Progenitor cell of endocrine pancreas (in vitro differentiated cells): ENCODE measurements at regions not wholly inside any gene's neighbourhood (a gene's known extent, or its start where the extent isn't known, plus 50 kb on each side); places are given as distances from the start of the nearest gene placed in this dataset.
A peak's percentile ranks its signal among the peaks of the same experiment; 100 is the strongest.

Experiments
- DNase-seq: peaks from one replicate; pipeline ENCODE4 v3.0.0; 2021; ENCODE audit warnings: low spot score; ENCODE audit not compliant: unreplicated experiment
- H3K27ac Mint-ChIP-seq: 2 replicates; pipeline ENCODE4 v1.8.0; 2021; ENCODE audit warnings: mild to moderate bottlenecking, moderate library complexity, mixed read lengths
- H3K27me3 Mint-ChIP-seq: 2 replicates; pipeline ENCODE4 v1.8.0; 2021; ENCODE audit warnings: mixed read lengths
- H3K36me3 Mint-ChIP-seq: 2 replicates; pipeline ENCODE4 v1.8.0; 2022; ENCODE audit warnings: mixed read lengths; ENCODE audit not compliant: insufficient read depth
- H3K4me1 Mint-ChIP-seq: 2 replicates; pipeline ENCODE4 v1.8.0; 2021; ENCODE audit warnings: low read depth, mixed read lengths
- H3K4me3 Mint-ChIP-seq: 2 replicates; pipeline ENCODE4 v1.8.0; 2021; ENCODE audit warnings: low read depth, mild to moderate bottlenecking, moderate library complexity, mixed read lengths
- H3K9me3 Mint-ChIP-seq: 2 replicates; pipeline ENCODE4 v1.8.0; 2021; ENCODE audit warnings: low read depth, mixed read lengths
- TF ChIP-seq, protein P1 (sequence below): fragments of 200-600 bp; sonication (generic); IDR thresholded peaks from one replicate; pipeline ENCODE4 v1.5.0; 2021; ENCODE audit warnings: antibody characterized with exemption, mild to moderate bottlenecking; ENCODE audit not compliant: unreplicated experiment

DNA sequence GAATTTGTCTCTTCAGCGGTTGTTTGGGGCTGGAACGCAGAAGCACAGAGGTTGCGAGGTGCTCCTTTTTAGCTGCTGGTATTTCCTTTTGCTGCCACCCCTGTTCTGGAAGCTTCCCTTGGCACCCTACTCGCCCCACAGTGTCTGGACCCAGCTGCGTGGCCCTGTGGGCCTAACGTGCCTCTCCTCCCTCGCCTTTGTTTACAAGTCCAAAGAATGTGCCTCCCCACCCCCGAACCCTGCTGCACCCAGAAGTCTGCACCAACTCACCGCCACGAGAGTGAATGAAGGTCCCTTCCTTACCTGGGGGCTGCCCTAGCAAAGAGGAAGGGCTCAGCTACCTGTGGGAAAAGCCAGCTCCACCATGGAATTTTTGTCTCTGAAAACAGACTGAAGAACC lies 139.7 kb upstream of the RPS6KA2 start:
- no peaks in the 10 kb centered on the region for H3K36me3 Mint-ChIP-seq
- no peak overlapping the region for H3K4me3 Mint-ChIP-seq
- TF ChIP-seq, protein P1, sequence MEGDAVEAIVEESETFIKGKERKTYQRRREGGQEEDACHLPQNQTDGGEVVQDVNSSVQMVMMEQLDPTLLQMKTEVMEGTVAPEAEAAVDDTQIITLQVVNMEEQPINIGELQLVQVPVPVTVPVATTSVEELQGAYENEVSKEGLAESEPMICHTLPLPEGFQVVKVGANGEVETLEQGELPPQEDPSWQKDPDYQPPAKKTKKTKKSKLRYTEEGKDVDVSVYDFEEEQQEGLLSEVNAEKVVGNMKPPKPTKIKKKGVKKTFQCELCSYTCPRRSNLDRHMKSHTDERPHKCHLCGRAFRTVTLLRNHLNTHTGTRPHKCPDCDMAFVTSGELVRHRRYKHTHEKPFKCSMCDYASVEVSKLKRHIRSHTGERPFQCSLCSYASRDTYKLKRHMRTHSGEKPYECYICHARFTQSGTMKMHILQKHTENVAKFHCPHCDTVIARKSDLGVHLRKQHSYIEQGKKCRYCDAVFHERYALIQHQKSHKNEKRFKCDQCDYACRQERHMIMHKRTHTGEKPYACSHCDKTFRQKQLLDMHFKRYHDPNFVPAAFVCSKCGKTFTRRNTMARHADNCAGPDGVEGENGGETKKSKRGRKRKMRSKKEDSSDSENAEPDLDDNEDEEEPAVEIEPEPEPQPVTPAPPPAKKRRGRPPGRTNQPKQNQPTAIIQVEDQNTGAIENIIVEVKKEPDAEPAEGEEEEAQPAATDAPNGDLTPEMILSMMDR = no peak
- H3K4me1 Mint-ChIP-seq = peaks cover 23% of the 10 kb centered on the region
- H3K27me3 Mint-ChIP-seq = peaks cover 15% of the 10 kb centered on the region
- no peak for DNase-seq
- peak overlapping the region; percentile 85 for H3K27ac Mint-ChIP-seq
- peaks cover 4% of the 10 kb centered on the region for H3K9me3 Mint-ChIP-seq

DNA sequence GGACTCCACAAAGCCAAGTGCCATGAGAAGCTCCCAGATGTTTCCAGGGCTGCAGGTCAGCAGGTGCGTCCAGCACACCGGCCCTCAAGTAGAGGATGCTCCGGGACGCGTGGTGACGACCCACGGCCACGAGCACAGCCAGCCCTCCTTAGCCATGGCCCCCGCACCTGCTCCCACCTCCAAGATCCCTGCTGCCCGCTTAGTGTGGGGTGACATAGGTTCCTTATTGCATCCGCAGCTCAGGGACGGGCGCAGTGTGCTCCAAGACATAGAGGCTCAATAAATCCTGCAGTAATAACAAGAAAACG lies 138.1 kb upstream of the RPS6KA2 start:
- TF ChIP-seq, protein P1 = no peak
- DNase-seq = no peak
- peaks cover 15% of the 10 kb centered on the region for H3K27me3 Mint-ChIP-seq

DNA sequence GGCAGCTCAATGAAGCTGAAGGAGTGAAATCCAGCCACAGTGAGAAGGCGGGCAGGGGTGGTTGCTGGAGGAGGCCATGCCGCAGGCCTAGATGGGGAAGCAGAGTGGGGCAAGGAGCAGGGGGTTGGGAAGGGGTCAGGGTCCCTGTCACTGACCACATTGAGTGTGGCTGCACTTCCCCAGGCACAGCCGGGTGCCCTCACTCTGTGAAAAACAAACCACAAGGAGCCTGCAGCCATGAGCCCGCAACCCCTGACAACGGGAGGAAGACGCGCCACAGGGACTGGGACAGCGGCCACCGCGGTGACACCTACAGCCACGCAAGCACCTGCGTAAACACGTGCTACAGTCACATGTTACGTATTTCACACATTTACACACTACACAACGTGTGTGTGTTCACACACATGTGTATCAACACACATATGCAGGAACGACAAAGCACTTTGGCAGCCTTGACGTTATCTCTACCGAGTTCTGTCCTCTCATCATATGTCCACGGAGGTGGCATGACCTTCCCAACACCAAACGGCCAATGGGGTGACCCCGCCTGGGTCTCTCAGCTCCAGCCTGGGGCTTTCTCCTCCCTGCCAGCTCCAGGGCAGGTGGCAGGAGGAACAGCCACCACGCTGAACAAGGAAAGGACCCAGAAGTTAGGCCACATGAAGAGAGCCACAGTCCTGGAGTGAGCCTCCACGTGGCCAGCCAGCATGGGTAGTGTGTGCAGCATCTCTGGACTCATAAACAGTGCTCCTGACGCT lies 137.6 kb upstream of the RPS6KA2 start:
- Mint-ChIP-seq H3K9me3 (peaks cover 4% of the 10 kb centered on the region), H3K27me3 (peaks cover 19% of the 10 kb centered on the region), H3K36me3 (no peaks in the 10 kb centered on the region), H3K4me3 (no peak overlapping the region), H3K4me1 (peaks cover 23% of the 10 kb centered on the region), H3K27ac (no peak overlapping the region)
- no peak for DNase-seq
- TF ChIP-seq, protein P1 = no peak

More for the DNA sequence above, 138.1 kb upstream of the RPS6KA2 start:
- no peak overlapping the region for H3K4me3 Mint-ChIP-seq
- H3K4me1 Mint-ChIP-seq = peaks cover 23% of the 10 kb centered on the region
- H3K27ac Mint-ChIP-seq = no peak overlapping the region
- H3K36me3 Mint-ChIP-seq = no peaks in the 10 kb centered on the region
- H3K9me3 Mint-ChIP-seq = peaks cover 4% of the 10 kb centered on the region

DNA sequence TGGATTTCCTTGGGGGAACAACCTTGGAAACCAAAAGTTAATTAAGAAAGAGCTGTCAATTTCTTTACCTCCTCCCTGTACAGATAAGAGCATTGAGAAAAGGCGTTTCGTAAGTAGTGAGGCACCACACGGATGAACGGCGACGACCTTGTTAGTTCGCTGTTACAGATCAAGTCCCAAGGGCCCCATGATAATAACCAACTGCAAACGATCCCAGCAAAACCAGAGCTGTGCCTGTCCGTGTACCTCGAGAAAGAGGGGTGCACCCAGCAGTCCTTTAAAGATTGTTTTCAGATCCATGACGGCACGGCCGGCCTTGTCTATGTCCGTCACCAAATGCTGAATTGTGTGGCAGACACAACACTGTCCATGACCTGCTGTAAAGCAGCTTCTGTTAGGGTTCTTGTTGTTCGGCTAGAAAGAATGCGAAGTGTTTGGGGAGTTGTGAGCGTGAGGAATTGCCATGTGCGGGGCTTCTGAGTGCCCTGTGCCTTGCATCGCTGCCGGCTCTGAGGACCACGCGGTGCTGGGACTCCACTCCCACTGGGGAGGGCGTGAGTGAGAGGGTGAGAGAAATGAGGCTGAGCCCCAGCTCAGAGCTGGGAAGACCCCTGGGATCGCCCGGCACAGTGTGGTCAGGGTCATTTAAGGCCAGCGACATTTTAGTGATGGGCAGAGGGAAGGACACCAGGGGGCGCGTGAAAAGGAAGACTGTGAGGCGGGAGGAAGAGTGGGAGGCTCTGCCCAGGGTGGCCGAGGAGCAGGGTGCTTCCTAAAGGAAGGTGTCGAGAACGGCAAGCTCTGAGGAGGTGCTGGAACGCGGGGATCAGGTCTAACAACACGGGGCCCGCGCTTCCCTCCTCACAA lies 136.8 kb upstream of the RPS6KA2 start:
- Mint-ChIP-seq H3K27me3 (peaks cover 26% of the 10 kb centered on the region), H3K27ac (no peak overlapping the region), H3K9me3 (peaks cover 4% of the 10 kb centered on the region), H3K4me3 (no peak overlapping the region), H3K4me1 (peaks cover 23% of the 10 kb centered on the region), H3K36me3 (no peaks in the 10 kb centered on the region)
- DNase-seq = no peak
- TF ChIP-seq, protein P1 = no peak

DNA sequence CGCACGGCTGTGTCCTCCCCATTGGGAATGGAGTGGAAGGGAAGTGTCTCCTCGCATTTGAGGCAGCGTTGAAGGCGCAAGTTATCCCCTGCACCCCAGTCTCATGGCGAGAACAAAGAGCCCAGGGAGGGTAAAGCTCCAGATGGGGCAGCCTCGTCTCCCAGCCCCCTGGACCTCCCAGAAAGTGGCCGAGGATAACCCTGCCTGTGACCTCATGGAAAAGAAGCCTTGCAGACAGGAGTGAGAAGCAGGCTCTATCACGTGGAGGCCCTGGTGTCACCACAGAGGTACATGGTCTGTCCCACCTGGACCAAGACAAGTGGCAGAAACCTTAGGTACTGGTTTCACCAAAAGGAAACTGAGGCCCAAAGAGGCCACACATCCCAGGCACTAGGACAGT lies 134.8 kb upstream of the RPS6KA2 start:
- Mint-ChIP-seq H3K27me3 (peaks cover 45% of the 10 kb centered on the region), H3K4me3 (no peak overlapping the region)

More for the DNA sequence above, 134.8 kb upstream of the RPS6KA2 start:
- H3K36me3 Mint-ChIP-seq = no peaks in the 10 kb centered on the region
- TF ChIP-seq, protein P1 = no peak
- peaks cover 12% of the 10 kb centered on the region for H3K4me1 Mint-ChIP-seq
- peaks cover 4% of the 10 kb centered on the region for H3K9me3 Mint-ChIP-seq
- no peak for DNase-seq
- no peak overlapping the region for H3K27ac Mint-ChIP-seq
